ENCODE measurements at regions not wholly inside any gene's neighbourhood (a gene's known extent, or its start where the extent isn't known, plus 50 kb on each side); places are given as distances from the start of the nearest gene placed in this dataset.
"Not testable (repeated sequence)": the region's sequence is repeated elsewhere in the genome, so short reads cannot be mapped to it uniquely, and the experiment has no call there.

DNA sequence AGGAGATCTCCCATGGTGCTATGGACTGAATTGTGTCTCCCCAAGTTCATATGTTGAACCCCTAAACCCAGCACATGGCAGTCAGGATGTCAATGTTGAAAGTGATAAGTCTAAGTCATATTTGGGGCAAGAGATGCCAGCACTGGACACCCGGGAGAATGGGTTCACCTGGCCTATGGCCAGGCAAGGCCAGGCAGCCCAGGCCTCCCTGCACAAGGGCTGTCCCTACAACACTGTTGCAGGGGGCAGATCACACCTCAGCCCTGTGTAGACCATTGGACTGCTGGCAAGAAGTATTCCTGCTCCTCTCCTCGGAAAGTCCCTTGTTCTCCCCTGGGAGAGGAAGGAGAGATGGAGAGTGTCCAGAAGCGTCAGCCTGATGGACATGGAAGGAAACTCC, 240.5 kb downstream of the GADD45G start:
- DNase-seq, result no peak

DNA sequence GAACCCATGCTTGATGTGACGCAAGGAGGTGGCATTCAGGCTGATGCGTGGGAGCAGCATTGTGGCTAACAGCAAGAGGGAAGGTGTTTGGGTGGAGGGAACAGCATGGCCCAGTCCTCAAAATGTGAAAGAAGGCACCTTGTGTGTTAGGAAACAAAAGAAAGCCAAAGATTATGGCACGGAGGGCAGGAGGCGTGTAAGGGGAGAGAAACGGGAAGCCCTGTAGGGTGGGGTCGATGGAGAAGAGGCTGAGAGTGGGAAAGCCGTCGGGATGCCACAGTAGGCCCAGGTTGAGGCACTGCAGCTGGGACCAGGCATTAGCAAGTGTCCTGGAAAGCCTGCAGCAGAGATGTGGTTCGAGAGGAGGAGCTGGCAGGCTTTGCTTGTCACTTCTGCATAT, 241.1 kb downstream of the GADD45G start:
- no peak for DNase-seq

DNA sequence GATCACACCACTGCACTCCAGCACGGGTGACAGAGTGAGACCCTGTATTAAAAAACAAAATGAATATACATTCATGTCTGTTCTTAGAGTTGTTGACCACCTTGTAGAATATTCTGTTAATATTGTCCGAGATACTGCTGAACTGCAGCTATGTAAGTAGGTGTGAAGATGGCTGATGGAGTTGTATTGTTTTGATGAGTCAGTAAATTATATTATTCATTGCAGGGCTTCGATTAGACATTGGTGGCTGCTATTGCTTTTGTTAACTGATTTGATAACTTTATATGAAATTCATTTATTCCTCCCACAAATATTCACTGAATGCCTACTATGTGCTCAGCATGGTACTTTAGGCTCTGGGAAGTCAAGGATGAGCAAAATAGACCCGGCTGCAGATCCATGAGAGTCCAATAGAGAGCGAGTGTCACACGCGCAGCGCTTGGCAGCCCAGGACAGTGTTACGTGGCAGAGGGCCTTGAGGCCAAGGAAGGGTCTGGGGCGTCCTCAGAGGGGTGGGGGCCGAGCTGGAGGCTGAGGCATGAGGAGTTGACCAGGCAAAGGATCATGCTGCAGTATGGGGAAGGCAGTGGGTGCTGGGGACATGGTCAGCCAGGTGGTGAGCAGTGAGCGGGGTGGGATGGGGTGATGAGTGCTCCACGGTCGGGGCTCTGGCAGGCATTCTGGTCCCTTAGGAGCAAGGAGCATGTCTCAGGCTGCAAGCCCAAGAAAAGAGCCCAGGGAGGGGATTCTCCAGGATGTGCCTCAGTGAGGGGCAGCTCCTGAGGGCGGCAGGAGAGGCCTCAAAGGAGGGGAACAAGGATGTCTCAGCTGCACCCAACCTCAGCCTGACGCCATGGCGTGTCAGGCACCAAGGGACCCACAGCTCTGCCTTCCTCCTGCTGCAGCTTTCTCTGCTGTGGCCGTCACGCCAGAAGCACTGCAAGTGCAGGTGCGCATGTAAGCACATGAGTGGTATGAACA, 243.5 kb downstream of the GADD45G start:
- no peak for DNase-seq

DNA sequence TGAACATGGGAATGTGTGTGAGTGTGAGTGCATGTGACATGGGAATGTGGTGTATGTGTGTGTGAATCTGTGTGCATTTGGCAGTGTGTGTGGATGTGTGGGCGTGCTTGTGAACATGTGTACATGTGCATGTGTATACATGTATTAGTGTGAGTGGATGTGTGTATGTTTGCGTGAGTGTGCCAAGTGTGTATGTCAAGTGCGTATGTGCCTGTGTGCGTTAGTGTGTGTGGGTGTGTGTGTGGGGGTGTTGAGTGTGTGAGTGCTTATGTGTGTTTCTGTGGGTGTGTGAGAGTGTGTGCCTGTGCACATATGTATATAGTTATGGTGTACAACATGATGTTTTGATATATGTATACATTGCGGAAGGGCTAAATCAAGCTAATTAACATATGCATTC, 244.3 kb downstream of the GADD45G start:
- no peak for DNase-seq

DNA sequence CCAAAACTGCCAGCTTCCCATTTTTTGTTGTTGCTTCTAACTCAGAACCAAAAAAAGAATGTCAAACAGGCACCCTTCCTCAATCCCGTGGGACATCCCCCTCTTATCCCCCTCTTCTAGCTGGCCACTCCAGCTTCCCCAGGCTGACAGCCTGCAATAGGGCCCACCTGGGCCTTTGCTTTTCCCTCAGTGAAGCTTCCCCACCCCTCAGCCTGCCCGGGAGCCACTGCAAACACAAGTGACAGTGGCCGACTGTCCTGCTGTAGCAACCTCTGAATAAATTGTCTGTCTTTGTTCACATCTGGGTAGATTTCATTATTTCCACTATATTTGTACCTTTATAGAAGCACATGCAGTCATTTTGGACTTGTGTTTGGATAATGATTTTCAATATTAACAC, 245.3 kb downstream of the GADD45G start:
- DNase-seq, result no peak

DNA sequence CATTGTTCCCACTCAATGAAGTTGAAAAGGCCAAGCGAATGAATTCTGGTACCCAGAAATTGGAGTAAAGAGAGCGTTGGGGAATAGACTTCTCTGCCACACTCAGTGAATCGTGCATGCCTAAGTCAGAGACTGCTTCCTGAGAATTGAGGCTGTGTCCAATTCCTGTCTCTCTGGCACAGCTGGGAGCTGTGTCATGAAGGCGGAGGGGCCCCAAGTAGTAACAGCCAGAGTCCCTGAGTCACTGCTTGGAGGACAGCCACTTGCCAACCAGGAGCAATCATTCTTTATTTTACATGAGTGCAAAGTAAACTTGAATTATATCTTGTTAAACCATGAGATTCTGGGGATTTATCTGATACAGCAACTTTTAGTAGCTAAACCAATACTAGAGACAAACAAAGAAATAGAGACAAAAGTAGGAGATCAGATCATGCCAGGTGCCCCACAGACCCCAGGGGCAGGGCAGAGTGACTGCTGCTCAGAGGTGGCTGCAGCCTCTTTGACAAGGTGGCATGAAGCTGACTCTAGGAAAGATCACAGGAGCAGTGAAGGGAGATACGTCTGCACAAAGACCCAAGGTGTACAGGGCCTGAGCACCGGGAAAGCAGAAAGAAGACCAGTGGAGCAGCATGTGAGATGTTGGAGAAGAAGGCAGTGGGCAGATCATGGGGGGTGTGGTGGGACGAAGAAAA, 246.0 kb downstream of the GADD45G start:
- no peak for DNase-seq

DNA sequence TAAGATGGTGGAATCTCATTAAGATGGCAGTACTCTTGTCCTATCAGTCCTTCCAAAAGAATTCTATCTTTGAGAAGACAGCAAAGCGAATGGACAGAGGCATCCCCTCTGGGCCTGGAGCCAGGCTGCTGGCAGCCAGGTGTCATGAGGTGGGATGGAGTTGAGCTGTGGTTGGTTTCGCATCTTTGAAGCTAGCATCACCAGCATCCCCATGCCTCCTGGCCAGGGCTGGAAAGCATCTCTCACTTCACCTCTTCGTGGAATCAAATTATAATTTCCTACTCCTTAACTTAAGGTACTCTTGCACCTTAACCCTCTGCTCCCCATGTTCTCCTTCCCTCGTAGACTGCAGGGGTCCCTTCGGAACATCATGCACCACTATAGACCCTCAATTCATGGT, 248.3 kb downstream of the GADD45G start:
- DNase-seq, result no peak

DNA sequence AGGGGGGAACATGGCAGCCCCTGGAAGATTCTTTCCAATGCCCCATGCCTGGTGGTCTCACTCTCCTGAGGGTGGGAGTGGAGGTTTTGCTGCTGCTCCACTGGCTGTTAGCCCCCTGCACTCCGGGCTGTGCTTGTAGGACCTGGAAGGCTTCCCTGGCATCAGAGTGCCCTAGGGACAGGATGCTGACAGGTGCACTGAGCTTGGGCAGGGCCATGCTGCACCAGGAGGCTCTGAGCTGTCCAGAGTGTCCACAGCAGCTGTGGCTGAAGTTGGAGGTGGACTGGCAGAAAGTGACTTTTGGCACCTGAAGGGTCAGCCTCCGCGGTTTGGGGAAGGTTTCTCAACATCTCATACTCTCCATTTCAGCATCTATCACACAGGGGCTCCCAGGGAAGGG, 249.1 kb downstream of the GADD45G start:
- DNase-seq, result no peak

DNA sequence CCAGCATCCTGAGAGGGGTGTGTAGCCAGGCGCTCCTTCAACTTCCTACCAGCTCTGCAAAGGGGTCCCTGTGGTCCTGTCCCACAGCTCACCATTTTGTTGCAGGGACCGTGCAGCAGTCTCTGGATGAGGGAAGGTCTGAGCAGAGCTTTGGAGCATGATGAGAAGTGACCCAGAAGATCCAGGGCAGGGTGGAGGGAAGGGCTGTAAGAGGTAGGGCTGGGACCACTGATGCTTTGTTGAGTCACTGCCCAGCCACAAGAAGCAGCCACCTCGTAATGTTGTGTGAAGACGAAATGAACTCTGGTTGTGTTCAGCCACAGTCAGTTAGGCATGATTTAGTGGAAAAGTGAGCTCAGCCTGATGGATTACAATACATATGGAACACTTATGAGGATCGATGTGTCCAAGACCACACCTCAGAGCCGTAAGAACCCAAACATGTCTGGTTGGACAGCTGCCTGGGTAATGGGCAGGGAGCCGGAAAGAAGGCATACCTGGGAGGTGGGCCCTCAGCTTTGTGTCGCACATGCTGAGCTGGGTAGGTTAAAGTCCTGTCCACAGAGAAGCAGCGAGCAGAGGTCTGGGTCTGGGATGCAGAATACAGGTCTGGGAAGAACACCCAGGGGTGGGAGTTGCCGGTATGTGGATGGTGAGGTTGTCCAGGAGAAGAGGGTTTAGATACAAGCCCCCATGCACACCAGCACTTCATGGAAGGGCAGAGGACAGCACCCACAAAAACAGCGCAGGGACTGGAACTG, 250.1 kb downstream of the GADD45G start:
- no peak for DNase-seq

DNA sequence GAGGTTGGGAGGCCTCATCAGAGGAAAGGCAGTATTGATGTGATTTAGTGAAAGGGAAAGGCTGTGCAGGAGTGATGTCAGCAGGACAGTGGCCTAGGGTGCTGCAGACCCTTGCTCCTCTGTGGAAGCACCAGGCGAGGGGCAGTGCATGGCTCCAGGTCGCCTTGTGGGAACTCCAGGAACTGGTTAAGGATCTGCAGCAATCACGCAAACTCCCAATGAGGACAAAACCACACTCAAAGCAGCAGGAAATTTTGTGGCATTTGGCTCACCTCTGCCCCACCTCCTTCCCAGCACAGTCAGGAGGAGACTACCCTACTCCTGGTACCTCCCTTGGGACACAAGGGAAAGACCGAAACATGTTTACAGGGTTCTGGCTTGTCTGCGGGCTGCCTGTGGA, 251.5 kb downstream of the GADD45G start:
- DNase-seq, result not testable (repeated sequence)

DNA sequence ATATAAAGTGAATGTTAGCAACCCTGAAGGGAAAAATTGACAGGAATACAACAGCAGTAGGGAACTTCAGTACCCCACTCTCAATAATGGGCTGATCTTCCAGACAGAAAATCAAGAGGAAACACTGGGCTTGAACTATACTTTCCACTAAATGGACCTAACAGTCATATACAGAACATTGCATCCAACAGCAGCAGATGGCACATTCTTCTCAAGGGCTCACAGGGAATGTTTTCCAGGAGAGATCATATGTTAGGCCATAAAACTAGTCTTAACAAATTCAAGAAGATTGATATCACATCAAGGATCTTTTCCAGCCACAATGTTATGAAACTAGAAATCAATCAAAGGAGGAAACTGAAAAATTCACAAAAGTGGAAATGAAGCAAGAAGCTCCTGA, 252.1 kb downstream of the GADD45G start:
- DNase-seq, result not testable (repeated sequence)

DNA sequence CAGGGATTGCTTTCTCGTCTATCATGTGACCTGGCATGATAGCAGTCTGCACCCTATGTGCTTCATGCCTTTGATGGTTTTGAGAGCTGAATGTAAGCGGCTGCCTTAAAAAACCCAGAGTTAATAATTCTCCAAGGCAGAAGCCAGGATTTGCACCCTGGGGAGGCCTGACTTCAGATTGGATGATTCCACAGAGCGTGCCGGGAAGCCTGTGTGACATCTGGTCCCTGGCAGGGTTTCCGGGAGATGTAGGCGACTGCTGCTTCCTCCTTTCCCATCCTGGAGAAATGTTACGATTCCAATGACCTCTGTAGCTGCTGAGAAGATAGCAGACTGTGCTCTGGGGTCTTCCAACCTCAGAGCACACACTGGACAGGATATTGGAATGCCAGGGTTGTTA, 255.0 kb downstream of the GADD45G start:
- not testable (repeated sequence) for DNase-seq

DNA sequence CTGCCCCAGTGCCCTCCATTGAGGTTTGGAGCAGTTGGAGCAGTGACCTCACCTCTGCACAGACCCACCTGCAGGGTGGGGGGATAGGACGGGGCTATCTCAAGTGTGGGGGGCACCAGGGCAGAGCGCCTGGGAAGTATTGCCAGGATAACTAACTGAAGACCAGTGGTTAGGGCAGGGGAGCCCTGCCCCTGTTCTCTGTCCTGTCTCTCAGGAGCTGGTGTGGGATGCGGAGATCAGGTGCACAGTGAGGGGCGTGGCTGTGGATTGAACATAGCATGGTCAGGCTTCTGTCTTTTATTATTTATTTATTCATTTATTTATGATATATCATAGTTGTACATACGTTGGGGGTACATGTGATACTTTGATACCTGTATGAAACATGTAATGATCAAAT, 256.6 kb downstream of the GADD45G start:
- DNase-seq, result not testable (repeated sequence)

DNA sequence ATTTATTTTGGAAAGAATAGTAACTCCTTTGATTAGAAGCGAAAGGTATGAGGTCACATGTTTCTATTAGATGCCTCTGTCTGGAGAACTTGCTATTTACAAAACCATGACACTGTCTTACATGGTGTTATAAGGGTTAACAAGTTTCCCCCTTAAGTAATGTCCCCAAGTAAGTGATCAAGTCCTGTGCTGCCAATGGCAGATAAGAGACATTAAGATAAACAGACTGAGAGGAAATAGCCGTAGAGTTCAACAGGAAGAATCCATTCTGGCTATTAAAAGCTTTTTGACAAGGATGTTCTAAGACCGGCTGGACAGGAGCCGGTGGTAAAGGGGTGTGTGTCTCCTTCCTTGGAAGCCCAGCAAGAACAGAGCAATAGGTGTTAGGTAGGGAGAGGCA, 257.5 kb downstream of the GADD45G start:
- DNase-seq, result no peak

DNA sequence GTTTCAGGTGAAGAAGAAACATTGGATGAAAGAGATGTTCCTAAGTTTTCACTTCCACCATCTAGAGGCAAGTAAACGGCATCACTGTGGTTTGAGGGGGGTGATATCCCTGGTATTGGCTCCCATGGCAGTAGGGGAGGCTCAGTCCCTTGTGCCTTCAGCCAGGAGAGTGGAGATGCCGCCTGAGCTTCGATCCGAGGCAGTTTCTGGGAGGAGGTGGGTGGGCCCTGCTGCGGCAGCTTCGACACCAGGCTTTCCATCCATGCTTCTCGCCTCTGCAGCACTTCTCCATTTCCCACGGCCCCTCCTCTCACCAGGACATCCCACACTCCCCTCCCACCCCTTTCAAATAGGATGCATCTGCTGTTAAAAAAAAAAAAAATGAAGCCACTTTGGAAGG, 258.3 kb downstream of the GADD45G start:
- no peak for DNase-seq

DNA sequence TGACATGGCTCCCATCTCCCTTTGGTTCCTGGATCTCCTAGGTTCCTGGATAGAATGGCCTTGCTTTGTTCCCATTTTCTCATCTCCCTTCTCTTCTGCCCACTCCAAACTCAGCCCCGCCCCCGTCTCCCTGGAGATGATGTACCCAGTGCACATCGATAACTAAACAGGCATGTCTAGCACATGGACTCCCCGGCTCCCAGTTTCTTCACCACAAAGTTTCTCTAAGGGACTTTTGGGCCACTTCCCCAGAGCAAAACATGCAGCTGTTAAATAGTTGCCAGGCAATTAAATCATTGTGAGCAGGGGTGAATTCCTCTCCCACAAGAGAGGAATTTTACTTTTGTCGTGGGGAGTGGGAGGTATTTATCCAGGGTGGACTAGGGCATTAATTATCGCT, 259.0 kb downstream of the GADD45G start:
- no peak for DNase-seq

DNA sequence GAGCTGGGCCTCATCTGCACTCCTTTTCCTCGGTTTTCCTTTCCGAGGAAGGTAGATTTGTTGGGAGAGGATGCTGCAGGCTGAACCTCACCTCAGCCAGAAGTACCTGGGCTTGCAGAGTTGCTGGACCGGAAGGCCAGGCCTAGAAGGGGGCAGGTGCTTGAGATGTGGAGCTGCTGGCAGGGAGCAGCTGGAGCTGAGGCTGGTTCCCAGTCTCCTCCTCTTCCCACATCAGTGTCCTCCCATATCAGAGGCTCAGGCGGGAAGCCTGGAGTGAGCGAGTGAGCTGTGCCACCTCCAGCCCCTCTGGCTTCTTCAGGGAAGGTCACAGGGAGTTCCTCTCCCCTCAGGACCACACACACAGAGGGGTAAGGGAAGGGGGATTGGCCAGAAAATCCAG, 259.4 kb downstream of the GADD45G start:
- DNase-seq, result peak; percentile 20

DNA sequence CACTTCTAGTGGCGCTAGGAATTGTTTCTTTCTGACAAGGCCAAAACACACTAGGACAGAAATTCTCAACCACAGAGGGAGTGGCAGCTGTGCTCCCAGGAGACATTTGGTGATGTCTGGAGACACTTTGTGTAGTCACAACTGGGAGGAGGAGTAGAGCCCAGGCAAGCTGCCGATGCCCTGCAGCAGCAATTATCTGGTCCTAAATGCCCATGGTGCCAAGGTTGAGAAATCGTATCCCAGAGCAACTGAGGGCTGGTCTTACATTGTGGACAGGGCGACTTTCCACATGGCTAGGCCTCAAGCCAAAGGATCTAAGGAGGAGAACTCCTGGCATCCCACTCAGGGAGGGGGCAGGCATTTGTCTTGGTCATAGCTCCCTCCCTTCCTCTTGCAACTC, 259.9 kb downstream of the GADD45G start:
- DNase-seq, result no peak

DNA sequence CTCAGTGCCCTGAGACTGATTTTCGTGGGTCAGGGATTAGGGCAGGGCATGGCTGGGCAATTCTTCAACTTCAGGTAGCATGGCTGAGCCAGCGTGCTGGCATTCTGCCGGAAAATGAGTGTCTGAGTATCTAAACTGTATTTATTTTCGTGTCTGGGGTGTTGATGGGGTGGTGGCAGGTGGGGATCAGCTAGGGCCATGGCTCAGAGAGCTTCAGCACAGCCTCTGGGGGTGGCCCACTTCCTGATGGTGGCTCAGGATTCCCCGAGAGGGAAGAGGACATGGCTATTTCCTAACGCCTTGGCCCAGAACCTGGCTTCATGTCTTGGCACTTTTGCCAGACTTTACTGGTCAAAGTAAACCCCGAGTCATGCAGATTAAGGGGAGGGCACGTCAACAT, 260.5 kb downstream of the GADD45G start:
- no peak for DNase-seq

DNA sequence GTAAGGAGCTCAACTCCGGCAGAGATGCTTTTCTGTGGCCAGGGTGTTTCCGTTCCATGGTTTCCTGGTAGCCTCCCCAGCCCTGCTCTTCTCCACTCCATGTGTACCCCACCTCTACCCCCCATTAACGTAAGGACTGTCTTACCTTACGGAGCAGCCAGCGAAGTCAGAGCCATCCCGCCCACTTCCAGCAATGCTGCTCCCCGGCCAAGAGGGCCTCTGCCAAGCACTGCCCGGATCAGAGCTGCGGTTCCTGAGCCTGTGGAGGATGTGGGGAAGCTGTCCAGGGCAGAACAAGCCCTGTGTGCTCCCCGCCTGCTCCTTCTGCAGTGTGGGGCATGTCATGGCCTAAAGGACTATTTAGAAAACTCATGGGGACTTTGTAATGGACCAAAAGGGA, 261.2 kb downstream of the GADD45G start:
- no peak for DNase-seq

DNA sequence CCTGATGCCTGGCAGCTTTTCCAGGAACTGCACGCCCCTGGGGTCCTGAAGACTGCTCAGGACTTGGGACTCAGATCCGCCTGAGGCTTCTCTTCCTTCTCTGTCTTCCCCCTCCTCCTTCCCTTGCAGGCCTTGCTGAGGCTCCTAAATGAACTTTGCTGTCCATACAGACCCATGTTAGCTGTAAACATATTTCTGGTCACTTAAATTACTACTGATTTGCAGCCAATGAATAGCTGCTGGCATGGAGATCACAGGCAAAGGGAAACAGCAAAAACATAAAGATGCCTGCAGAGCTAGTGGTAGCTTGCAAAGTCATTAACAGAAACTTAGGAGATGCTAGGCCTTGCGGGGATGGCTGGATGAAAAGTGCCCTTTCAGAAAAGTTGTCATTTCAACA, 261.9 kb downstream of the GADD45G start:
- no peak for DNase-seq

DNA sequence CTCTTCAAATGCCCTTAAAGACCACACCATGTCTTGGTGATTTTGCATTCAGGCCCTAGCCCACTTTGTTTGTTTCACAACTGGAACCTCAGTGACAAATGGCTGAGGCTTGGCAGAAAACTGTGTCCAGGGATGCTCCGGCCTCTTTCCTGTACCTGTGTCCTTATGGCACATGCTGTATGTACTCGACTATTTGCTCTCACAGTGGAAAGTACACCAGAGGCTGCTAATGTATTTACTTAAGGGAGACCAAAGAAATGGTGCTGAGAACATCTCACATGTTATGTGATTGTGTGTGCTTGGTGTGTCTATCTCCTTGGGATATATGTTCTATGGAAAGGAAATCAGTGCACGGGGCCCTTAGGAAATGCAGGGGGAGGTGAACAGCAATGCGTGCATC, 263.3 kb downstream of the GADD45G start:
- DNase-seq, result no peak

DNA sequence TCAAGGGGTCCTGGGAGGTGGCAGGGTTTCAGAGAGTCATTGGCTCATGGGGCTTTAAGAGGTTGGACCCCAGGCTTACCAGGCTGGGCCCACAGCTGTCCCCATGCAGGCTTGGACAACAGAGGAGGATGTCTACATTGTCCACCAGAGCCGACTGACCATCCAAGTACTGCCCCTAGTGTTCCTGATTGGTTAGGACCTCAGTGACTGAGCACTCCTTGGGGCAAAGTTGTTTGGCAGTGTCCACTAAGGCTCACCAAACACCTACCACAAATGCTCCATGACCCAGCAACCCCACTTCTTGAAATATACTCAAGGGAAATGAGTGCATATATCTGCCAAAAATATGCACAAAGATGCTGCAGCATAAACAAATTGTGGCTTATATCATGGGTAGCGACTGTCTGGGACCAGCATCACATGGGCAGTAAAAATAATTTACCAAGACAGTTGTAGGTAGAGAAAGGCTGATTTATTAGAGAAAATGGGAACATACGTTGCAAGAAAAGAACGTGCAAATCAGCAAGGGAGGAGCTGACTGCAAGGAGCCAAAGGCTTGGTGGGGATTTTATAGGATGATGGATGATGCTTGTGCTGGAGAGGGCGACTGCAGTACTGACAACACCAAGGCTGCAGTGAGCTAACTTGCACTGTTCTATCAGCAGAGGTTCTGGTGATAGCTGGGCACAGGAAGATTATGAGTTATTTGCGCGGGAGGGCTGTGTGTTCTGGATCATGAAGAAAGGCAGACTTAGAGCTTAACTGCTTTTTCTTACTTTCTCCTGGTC, 265.2 kb downstream of the GADD45G start:
- no peak for DNase-seq

Data from NCI-H1105 (cell line).